Endothelial cell of umbilical vein (primary cell): ENCODE measurements at regions not wholly inside any gene's neighbourhood (a gene's known extent, or its start where the extent isn't known, plus 50 kb on each side); places are given as distances from the start of the nearest gene placed in this dataset.

Experiments
- BruUV-seq: library from RNA; stranded (reverse); fragments of 400-500 nt; replicated peaks from 2 replicates; lab custom pipeline; 2021; lab: Mats Ljungman, UMichigan
- CTCF ChIA-PET: fragments of 300-600, 350-600 bp; sonication (Branson Sonifier 250); formaldehyde crosslinking; loops from one replicate; lab custom pipeline; 2021; ENCODE audit warnings: antibody characterized with exemption, inconsistent platforms; lab: Charles Lee
- POLR2A ChIA-PET: fragments of 300-600, 350-600 bp; sonication (Branson Sonifier 250); formaldehyde crosslinking; loops from one replicate; lab custom pipeline; 2021; ENCODE audit warnings: antibody characterized with exemption, inconsistent platforms; lab: Charles Lee
- DNase-seq: peaks from one replicate; pipeline ENCODE4 v3.0.0-alpha.2; 2011; ENCODE audit warnings: low read depth, low spot score
- FAIRE-seq: peaks from 2 replicates; lab custom pipeline; 2011; peaks lifted over from hg19 to GRCh38; lab: Jason Lieb, UNC
- H2AFZ ChIP-seq: 2 replicates; pipeline ENCODE4 v1.6.0; 2012; ENCODE audit warnings: low read depth, low read length, control low read depth, inconsistent platforms
- H3K27ac ChIP-seq: 2 replicates; pipeline ENCODE4 v1.5.1; 2011; ENCODE audit warnings: low read depth, mild to moderate bottlenecking, control low read depth, low read length, moderate library complexity; ENCODE audit not compliant: insufficient read depth
- H3K27me3 ChIP-seq, 2 experiments: 2 replicates each; pipeline versions ENCODE4 v1.6.0 to v1.6.1; 2011; ENCODE audit warnings: low read length in 2 of 2, mixed read lengths in 1 of 2; ENCODE audit not compliant: control insufficient read depth in 2 of 2, insufficient read depth in 2 of 2
- H3K36me3 ChIP-seq, 2 experiments: 2 replicates in 1 of 2; 3 replicates in 1 of 2; pipeline ENCODE4 v1.5.1; 2011; ENCODE audit warnings: low read length in 2 of 2, mild to moderate bottlenecking in 1 of 2, moderate library complexity in 1 of 2; ENCODE audit not compliant: control insufficient read depth in 2 of 2, insufficient read depth in 2 of 2; ENCODE audit errors: extremely low read depth in 1 of 2
- H3K4me1 ChIP-seq: 3 replicates; pipeline ENCODE4 v1.5.1; 2011; ENCODE audit warnings: mild to moderate bottlenecking, low read length; ENCODE audit not compliant: control insufficient read depth, insufficient read depth; ENCODE audit errors: extremely low read depth
- H3K4me2 ChIP-seq: 2 replicates; pipeline ENCODE4 v1.6.1; 2011; ENCODE audit warnings: low read length, control low read depth, mixed read lengths; ENCODE audit not compliant: insufficient read depth
- H3K4me3 ChIP-seq, 3 experiments: fragments of 200-600 bp in 1 of 3; sonication (generic), shearing (Covaris generic) in 1 of 3; replicated peaks in 1 of 3; 2 replicates each; pipeline ENCODE4 v1.5.1; 2011 to 2016; ENCODE audit warnings: control low read depth in 3 of 3, low read length in 3 of 3, mild to moderate bottlenecking in 2 of 3, inconsistent platforms in 1 of 3, low read depth in 1 of 3, moderate library complexity in 1 of 3; ENCODE audit not compliant: insufficient read depth in 1 of 3
- H3K79me2 ChIP-seq: 2 replicates; pipeline ENCODE4 v1.6.0; 2012; ENCODE audit warnings: low read length, inconsistent platforms; ENCODE audit not compliant: control insufficient read depth, insufficient read depth
- H3K9ac ChIP-seq: replicated peaks from 2 replicates; pipeline ENCODE3; 2011; ENCODE audit warnings: low read length, control low read depth; ENCODE audit not compliant: insufficient read depth; ENCODE audit errors: extremely low read depth
- H3K9me1 ChIP-seq: replicated peaks from 3 replicates; pipeline ENCODE4 v1.6.0; 2011; ENCODE audit warnings: mild to moderate bottlenecking, low read length; ENCODE audit not compliant: control insufficient read depth, insufficient read depth; ENCODE audit errors: extremely low read depth
- H3K9me3 ChIP-seq: replicated peaks from 2 replicates; pipeline ENCODE4 v1.5.1; 2012; ENCODE audit warnings: low read length, inconsistent platforms; ENCODE audit not compliant: control insufficient read depth, insufficient read depth
- H4K20me1 ChIP-seq: replicated peaks from 2 replicates; pipeline ENCODE3; 2011; ENCODE audit warnings: mild to moderate bottlenecking, low read length; ENCODE audit not compliant: control insufficient read depth, insufficient read depth; ENCODE audit errors: extremely low read depth
- CTCF ChIP-seq, 2 donors: IDR thresholded peaks; 1 replicate in 1 of 2; 2 replicates in 1 of 2; pipeline ENCODE4 v1.5.1; 2011; ENCODE audit warnings: low read length in 2 of 2, mild to moderate bottlenecking in 2 of 2, moderate library complexity in 2 of 2, control low read depth in 1 of 2, inconsistent platforms in 1 of 2, low read depth in 1 of 2; ENCODE audit not compliant: insufficient read depth in 1 of 2; ENCODE audit errors: extremely low read depth in 1 of 2
- GATA2 ChIP-seq: IDR thresholded peaks from 2 replicates; pipeline ENCODE4 v1.7.0; 2011; ENCODE audit warnings: low read depth, mild to moderate bottlenecking, moderate library complexity, mixed read lengths, low read length; ENCODE audit not compliant: insufficient read length, insufficient read depth
- JUN ChIP-seq: IDR thresholded peaks from 2 replicates; pipeline ENCODE4 v1.6.1; 2011; ENCODE audit warnings: borderline replicate concordance, low read depth; ENCODE audit not compliant: insufficient read length, insufficient read depth
- MAX ChIP-seq: IDR thresholded peaks from 2 replicates; pipeline ENCODE4 v1.6.1; 2011; ENCODE audit not compliant: insufficient read depth, insufficient read length
- MYC ChIP-seq: IDR thresholded peaks from one replicate; pipeline ENCODE4 v1.6.1; 2011; ENCODE audit warnings: mild to moderate bottlenecking, low read depth, low read length
- POLR2A ChIP-seq: IDR thresholded peaks from 2 replicates; pipeline ENCODE4 v1.6.1; 2012; ENCODE audit warnings: low read depth, mild to moderate bottlenecking, control low read depth, low read length
- dilution Hi-C: fragments of 300-500 bp; cut with MboI; formaldehyde crosslinking; loops from one replicate; pipeline ENCODE4 v1.15.0; 2019; ENCODE audit warnings: low sequenced_read_pairs; ENCODE audit not compliant: extremely low pct_ligation_motif_present
- intact Hi-C: fragments of 100-400 bp; cut with micrococcal nuclease; formaldehyde crosslinking; loops from one replicate; pipeline ENCODE4 v1.10.0; 2022

DNA sequence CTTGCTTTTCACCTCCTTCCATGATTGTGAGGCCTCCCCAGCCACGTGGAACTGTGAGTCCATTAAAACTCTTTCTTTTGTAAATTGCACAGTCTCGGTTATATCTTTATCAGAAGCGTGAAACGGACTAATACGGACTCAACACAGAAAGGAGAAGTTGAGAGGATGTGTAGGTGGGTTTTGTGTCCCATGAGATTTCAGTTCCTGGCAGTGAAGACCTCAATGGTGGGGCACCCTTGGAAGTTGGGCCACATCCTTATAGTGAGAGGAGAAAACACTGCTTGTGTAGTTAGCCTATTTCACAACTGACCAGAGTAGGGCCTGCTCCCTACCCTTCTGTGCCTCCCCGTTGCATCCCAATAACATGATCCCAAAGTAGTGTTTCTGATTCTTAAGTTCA, 98.9 kb upstream of the TNC start:
- H3K9me1 ChIP-seq, result no peaks in the 10 kb centered on the region
- no peaks in the 10 kb centered on the region for H4K20me1 ChIP-seq
- no peak overlapping the region for H3K4me3 ChIP-seq
- BruUV-seq, result no TSS peak
- ChIA-PET POLR2A (no interaction called here), CTCF (no interaction called here)
- no peaks in the 10 kb centered on the region for H3K27me3 ChIP-seq
- H3K9ac ChIP-seq, result no peak overlapping the region
- H3K4me2 ChIP-seq, result no peak overlapping the region
- TF ChIP-seq GATA2, result no peak
- TF ChIP-seq MYC, result no peak
- TF ChIP-seq JUN, result no peak
- dilution Hi-C loops, result no loop called here
- H3K9me3 ChIP-seq, result peaks cover 2% of the 10 kb centered on the region
- DNase-seq (no peak), FAIRE-seq (no peak)
- no peaks in the 10 kb centered on the region for H3K79me2 ChIP-seq
- H3K36me3 ChIP-seq, result no peaks in the 10 kb centered on the region
- intact Hi-C loops, result no loop called here
- H3K27ac ChIP-seq, result no peak overlapping the region
- H3K4me1 ChIP-seq, result no peaks in the 10 kb centered on the region
- H2AFZ ChIP-seq, result no peak overlapping the region

- no peak overlapping the region for H3K27ac ChIP-seq
- H4K20me1 ChIP-seq, result no peaks in the 10 kb centered on the region
- no peaks in the 10 kb centered on the region for H3K9me1 ChIP-seq
- no peak for FAIRE-seq
- no peaks in the 10 kb centered on the region for H3K4me1 ChIP-seq
- POLR2A ChIA-PET, result no interaction called here
- H3K36me3 ChIP-seq, result no peaks in the 10 kb centered on the region
- no peaks in the 10 kb centered on the region for H3K27me3 ChIP-seq
- H3K79me2 ChIP-seq, result no peaks in the 10 kb centered on the region
- H3K9me3 ChIP-seq, result peaks cover 2% of the 10 kb centered on the region
- H3K4me3 ChIP-seq, result no peak overlapping the region
- no TSS peak for BruUV-seq
- dilution Hi-C loops, result no loop called here
- TF ChIP-seq JUN (no peak), CTCF (IDR thresholded peaks at IDR 0.05; ENCODE audit: extremely low read depth in 1 of 2, insufficient read depth in 1 of 2, low read depth in 1 of 2, low read length in 2 of 2) (no peak), POLR2A (no peak), GATA2 (no peak), MYC (no peak), MAX (no peak)
- no peak overlapping the region for H3K9ac ChIP-seq
- CTCF ChIA-PET, result interaction anchor here (0.6 to 1.2 kb wide), 2 partner anchors 9 to 12 kb away, joined by 3 read pairs; no protein-coding TSS in a partner anchor
- no peak for DNase-seq
- H2AFZ ChIP-seq, result no peak overlapping the region
- intact Hi-C loops, result no loop called here
- no peak overlapping the region for H3K4me2 ChIP-seq
These were observed 102.5 kb upstream of the TNC start for GRCh38 chr9:115220319-115221005.
